Sigmoid colon (tissue), 4 donors: ENCODE measurements at regions not wholly inside any gene's neighbourhood (a gene's known extent, or its start where the extent isn't known, plus 50 kb on each side); places are given as distances from the start of the nearest gene placed in this dataset.

Source experiments
- POLR2A ChIP-seq, 2 donors: fragments of 450-650 bp; IDR thresholded peaks; one replicate each; pipeline ENCODE4 v1.6.1; 2016; ENCODE audit warnings: antibody characterized with exemption in 2 of 2, mild to moderate bottlenecking in 2 of 2, moderate library complexity in 2 of 2
- POLR2AphosphoS5 ChIP-seq, 4 donors: sonication (generic); formaldehyde crosslinking; IDR thresholded peaks; one replicate each; pipeline ENCODE4 v1.6.1; 2017; ENCODE audit warnings: antibody characterized with exemption in 4 of 4

- TF ChIP-seq POLR2A (IDR thresholded peaks at IDR 0.05), result no peak
- TF ChIP-seq POLR2AphosphoS5 (IDR thresholded peaks at IDR 0.05), result no peak
Measured at GRCh38 chr16:88286301-88286923, 96.3 kb upstream of the ZNF469 start.
